ENCODE measurements at regions not wholly inside any gene's neighbourhood (a gene's known extent, or its start where the extent isn't known, plus 50 kb on each side); places are given as distances from the start of the nearest gene placed in this dataset.

DNA sequence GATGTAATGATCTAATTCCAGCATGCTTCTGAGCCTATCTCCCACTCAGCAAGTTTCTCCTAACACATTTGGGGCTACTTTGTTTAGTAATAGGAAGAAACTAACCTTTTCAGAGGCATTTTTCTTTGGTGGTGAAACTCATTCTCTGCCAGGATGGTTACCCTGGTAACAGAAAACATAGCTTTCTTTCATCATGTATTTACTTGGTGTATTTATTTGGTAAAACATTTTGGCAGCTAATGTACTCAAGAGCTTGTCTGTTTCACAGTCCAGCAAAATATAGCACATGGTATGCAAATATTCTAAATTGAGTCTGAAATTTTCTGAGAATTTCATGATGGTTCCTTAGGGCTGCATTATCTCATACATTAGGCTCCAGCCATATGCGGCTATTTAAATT is 100.0 kb downstream of the SLC35B3 start:
- H4K91ac ChIP-seq (ENCODE audit: low read depth, low read length): no peak overlapping the region
- no peak overlapping the region for H3K23ac ChIP-seq (ENCODE audit: low read length)
- H3K27ac ChIP-seq (ENCODE audit: low read depth, low read length): no peak overlapping the region
- no peak overlapping the region for H2AK5ac ChIP-seq (ENCODE audit: low read length)
- no peak overlapping the region for H3K4me2 ChIP-seq (ENCODE audit: low read length)
- no peak overlapping the region for H4K12ac ChIP-seq (ENCODE audit: low read depth, low read length)
- H4K8ac ChIP-seq (ENCODE audit: low read depth, low read length): no peak overlapping the region
- no peak overlapping the region for H3K14ac ChIP-seq (ENCODE audit: low read length)
- no peak overlapping the region for H3K4ac ChIP-seq (ENCODE audit: low read depth, low read length)
- no peak overlapping the region for H3K4me3 ChIP-seq (ENCODE audit: low read depth, low read length)
- no peak overlapping the region for H3K18ac ChIP-seq (ENCODE audit: low read length)
- H3K4me1 ChIP-seq (ENCODE audit: control insufficient read depth in 1 of 2, insufficient read depth in 2 of 2, low read length in 2 of 2): no peaks in the 10 kb centered on the region
- no peak overlapping the region for H3K9ac ChIP-seq (ENCODE audit: low read length)
- WGBS (ENCODE audit: extremely low coverage, insufficient coverage, insufficient read length): no CpG with 5 or more reads among the region's 1 CpG
- H2BK12ac ChIP-seq (ENCODE audit: low read length): no peak overlapping the region
- no peaks in the 10 kb centered on the region for H3K9me3 ChIP-seq (ENCODE audit: insufficient read depth, low read depth, low read length)
- H3K36me3 ChIP-seq (ENCODE audit: control insufficient read depth in 1 of 2, insufficient read depth in 2 of 2, low read length in 2 of 2): no peaks in the 10 kb centered on the region
- no peak overlapping the region for H2BK5ac ChIP-seq (ENCODE audit: low read depth, low read length, poor library complexity)
- DNase-seq: peak in 1 of 2 donors; percentile 67
- no peak overlapping the region for H2BK120ac ChIP-seq (ENCODE audit: insufficient read depth, low read length, poor library complexity)
- no peaks in the 10 kb centered on the region for H3K79me2 ChIP-seq (ENCODE audit: control insufficient read depth, insufficient read depth, low read length, poor library complexity)
- no peaks in the 10 kb centered on the region for H3K27me3 ChIP-seq (ENCODE audit: insufficient read depth, low read length)
- no peaks in the 10 kb centered on the region for H3K79me1 ChIP-seq (ENCODE audit: low read length)
- no peak overlapping the region for H2AFZ ChIP-seq (ENCODE audit: insufficient read depth, low read length, poor library complexity)

DNA sequence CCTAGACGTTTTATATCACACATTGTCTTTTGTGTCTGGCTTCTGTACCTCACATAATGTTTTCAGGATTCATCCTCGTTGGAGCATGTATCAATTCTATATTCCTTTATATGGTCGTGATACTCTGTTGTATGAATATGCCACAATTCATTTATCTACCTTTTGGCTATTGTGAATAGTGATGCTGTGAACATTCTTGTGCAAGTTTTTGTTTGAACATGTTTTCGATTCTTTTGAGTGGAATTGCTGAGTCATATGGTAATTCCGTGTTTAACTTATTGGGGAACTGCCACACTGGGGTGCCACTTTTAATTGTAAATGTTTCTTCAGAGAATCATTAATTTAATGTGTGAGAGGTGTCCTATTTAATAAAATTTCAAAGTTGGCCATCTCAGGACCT is 101.2 kb downstream of the SLC35B3 start:
- Histone ChIP-seq H3K9ac (ENCODE audit: low read length) (no peak overlapping the region), H3K9me3 (ENCODE audit: insufficient read depth, low read depth, low read length) (no peaks in the 10 kb centered on the region), H3K36me3 (ENCODE audit: control insufficient read depth in 1 of 2, insufficient read depth in 2 of 2, low read length in 2 of 2) (no peaks in the 10 kb centered on the region), H2BK5ac (ENCODE audit: low read depth, low read length, poor library complexity) (no peak overlapping the region), H3K18ac (ENCODE audit: low read length) (no peak overlapping the region), H4K8ac (ENCODE audit: low read depth, low read length) (no peak overlapping the region), H4K91ac (ENCODE audit: low read depth, low read length) (no peak overlapping the region), H3K14ac (ENCODE audit: low read length) (no peak overlapping the region), H3K79me1 (ENCODE audit: low read length) (no peaks in the 10 kb centered on the region), H3K4me2 (ENCODE audit: low read length) (no peak overlapping the region), H3K4me1 (ENCODE audit: control insufficient read depth in 1 of 2, insufficient read depth in 2 of 2, low read length in 2 of 2) (no peaks in the 10 kb centered on the region), H2BK120ac (ENCODE audit: insufficient read depth, low read length, poor library complexity) (no peak overlapping the region), H3K4ac (ENCODE audit: low read depth, low read length) (no peak overlapping the region), H3K79me2 (ENCODE audit: control insufficient read depth, insufficient read depth, low read length, poor library complexity) (no peaks in the 10 kb centered on the region), H2AFZ (ENCODE audit: insufficient read depth, low read length, poor library complexity) (no peak overlapping the region), H3K27me3 (ENCODE audit: insufficient read depth, low read length) (no peaks in the 10 kb centered on the region), H3K4me3 (ENCODE audit: low read depth, low read length) (no peak overlapping the region), H2AK5ac (ENCODE audit: low read length) (no peak overlapping the region), H3K23ac (ENCODE audit: low read length) (no peak overlapping the region), H2BK12ac (ENCODE audit: low read length) (no peak overlapping the region), H4K12ac (ENCODE audit: low read depth, low read length) (no peak overlapping the region), H3K27ac (ENCODE audit: low read depth, low read length) (no peak overlapping the region)
- no peak for DNase-seq
- no CpG with 5 or more reads among the region's 5 CpGs for WGBS (ENCODE audit: extremely low coverage, insufficient coverage, insufficient read length)

DNA sequence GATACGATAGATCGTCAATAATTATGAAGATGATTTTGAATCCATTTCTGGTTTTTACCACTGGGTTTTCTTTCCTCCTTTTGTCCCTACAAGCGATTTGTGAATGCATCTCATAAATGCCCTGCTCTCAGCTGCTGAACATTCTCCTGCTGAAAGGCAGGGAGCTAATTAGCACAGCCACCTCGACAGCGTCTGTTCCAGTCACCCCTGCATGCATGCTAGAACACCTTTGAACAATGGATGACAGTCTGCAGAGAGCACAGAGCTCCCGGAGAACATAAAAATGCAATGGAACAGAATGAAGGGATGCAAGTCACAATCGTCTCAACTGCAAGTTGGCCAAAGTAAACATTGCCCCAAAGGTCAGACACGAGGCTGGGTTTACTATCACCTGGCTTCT is 105.8 kb downstream of the SLC35B3 start:
- Histone ChIP-seq H2BK5ac (ENCODE audit: low read depth, low read length, poor library complexity) (no peak overlapping the region), H3K4ac (ENCODE audit: low read depth, low read length) (no peak overlapping the region), H2AFZ (ENCODE audit: insufficient read depth, low read length, poor library complexity) (no peak overlapping the region), H4K91ac (ENCODE audit: low read depth, low read length) (no peak overlapping the region), H3K4me1 (ENCODE audit: control insufficient read depth in 1 of 2, insufficient read depth in 2 of 2, low read length in 2 of 2) (no peaks in the 10 kb centered on the region), H3K79me2 (ENCODE audit: control insufficient read depth, insufficient read depth, low read length, poor library complexity) (no peaks in the 10 kb centered on the region), H3K79me1 (ENCODE audit: low read length) (no peaks in the 10 kb centered on the region), H3K14ac (ENCODE audit: low read length) (no peak overlapping the region), H2AK5ac (ENCODE audit: low read length) (no peak overlapping the region), H2BK120ac (ENCODE audit: insufficient read depth, low read length, poor library complexity) (no peak overlapping the region), H3K4me3 (ENCODE audit: low read depth, low read length) (no peak overlapping the region), H3K27ac (ENCODE audit: low read depth, low read length) (no peak overlapping the region), H2BK12ac (ENCODE audit: low read length) (no peak overlapping the region), H3K4me2 (ENCODE audit: low read length) (no peak overlapping the region), H3K9ac (ENCODE audit: low read length) (no peak overlapping the region), H3K9me3 (ENCODE audit: insufficient read depth, low read depth, low read length) (peaks cover 1% of the 10 kb centered on the region), H3K27me3 (ENCODE audit: insufficient read depth, low read length) (no peaks in the 10 kb centered on the region), H4K8ac (ENCODE audit: low read depth, low read length) (no peak overlapping the region), H3K18ac (ENCODE audit: low read length) (no peak overlapping the region), H3K36me3 (ENCODE audit: control insufficient read depth in 1 of 2, insufficient read depth in 2 of 2, low read length in 2 of 2) (no peaks in the 10 kb centered on the region), H4K12ac (ENCODE audit: low read depth, low read length) (no peak overlapping the region), H3K23ac (ENCODE audit: low read length) (no peak overlapping the region)
- no CpG with 5 or more reads among the region's 8 CpGs for WGBS (ENCODE audit: extremely low coverage, insufficient coverage, insufficient read length)
- no peak for DNase-seq

DNA sequence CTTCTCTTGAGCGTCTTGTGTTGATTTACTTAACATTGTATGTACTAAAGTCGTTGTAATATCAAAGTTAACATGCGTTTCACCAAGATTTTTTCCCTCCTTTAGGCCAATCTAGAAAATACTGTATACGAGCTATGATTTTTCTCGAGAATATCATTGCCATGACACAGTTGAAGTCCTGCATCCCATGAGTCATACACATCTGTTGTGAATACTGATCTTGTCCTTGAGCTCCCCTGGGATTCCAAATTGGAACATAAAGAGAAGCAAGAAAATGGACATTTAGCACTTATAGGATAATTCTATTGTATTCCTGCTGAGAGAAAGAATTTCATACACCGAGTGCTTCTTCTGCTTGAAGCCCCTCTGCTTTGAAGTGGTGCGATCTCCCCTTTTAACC is 109.6 kb downstream of the SLC35B3 start:
- Histone ChIP-seq H3K36me3 (ENCODE audit: control insufficient read depth in 1 of 2, insufficient read depth in 2 of 2, low read length in 2 of 2) (no peaks in the 10 kb centered on the region), H3K4me1 (ENCODE audit: control insufficient read depth in 1 of 2, insufficient read depth in 2 of 2, low read length in 2 of 2) (no peaks in the 10 kb centered on the region), H3K27ac (ENCODE audit: low read depth, low read length) (no peak overlapping the region), H2BK120ac (ENCODE audit: insufficient read depth, low read length, poor library complexity) (no peak overlapping the region), H3K27me3 (ENCODE audit: insufficient read depth, low read length) (no peaks in the 10 kb centered on the region), H4K91ac (ENCODE audit: low read depth, low read length) (no peak overlapping the region), H3K4me2 (ENCODE audit: low read length) (no peak overlapping the region), H3K23ac (ENCODE audit: low read length) (no peak overlapping the region), H3K4ac (ENCODE audit: low read depth, low read length) (no peak overlapping the region), H3K18ac (ENCODE audit: low read length) (no peak overlapping the region), H4K12ac (ENCODE audit: low read depth, low read length) (no peak overlapping the region), H2BK5ac (ENCODE audit: low read depth, low read length, poor library complexity) (no peak overlapping the region), H2AK5ac (ENCODE audit: low read length) (no peak overlapping the region), H3K9me3 (ENCODE audit: insufficient read depth, low read depth, low read length) (peaks cover 6% of the 10 kb centered on the region), H2BK12ac (ENCODE audit: low read length) (no peak overlapping the region), H4K8ac (ENCODE audit: low read depth, low read length) (no peak overlapping the region), H3K14ac (ENCODE audit: low read length) (no peak overlapping the region), H3K79me1 (ENCODE audit: low read length) (no peaks in the 10 kb centered on the region), H3K9ac (ENCODE audit: low read length) (no peak overlapping the region), H3K79me2 (ENCODE audit: control insufficient read depth, insufficient read depth, low read length, poor library complexity) (no peaks in the 10 kb centered on the region), H3K4me3 (ENCODE audit: low read depth, low read length) (no peak overlapping the region), H2AFZ (ENCODE audit: insufficient read depth, low read length, poor library complexity) (no peak overlapping the region)
- no CpG with 5 or more reads among the region's 7 CpGs for WGBS (ENCODE audit: extremely low coverage, insufficient coverage, insufficient read length)
- DNase-seq: no peak
